ENCODE measurements at regions not wholly inside any gene's neighbourhood (a gene's known extent, or its start where the extent isn't known, plus 50 kb on each side); places are given as distances from the start of the nearest gene placed in this dataset.

- intact Hi-C loops (cut with DNase I) = no loop called here
- ATAC-seq (ENCODE audit: poor library complexity) = no peak
- no peak for DNase-seq
Observed at GRCh38 chr4:20348411-20348810, 96.7 kb downstream of the SLIT2 start.

GRCh38 chr4:20351360-20352162, 99.9 kb downstream of the SLIT2 start:
- intact Hi-C loops (cut with DNase I) = no loop called here
- DNase-seq (no peak), ATAC-seq (ENCODE audit: poor library complexity) (no peak)

GRCh38 chr4:20352163-20352431, 100.4 kb downstream of the SLIT2 start:
- no peak for DNase-seq
- ATAC-seq (ENCODE audit: poor library complexity) = no peak
- intact Hi-C loops (cut with DNase I) = no loop called here

GRCh38 chr4:20353646-20354045, 101.9 kb downstream of the SLIT2 start:
- DNase-seq = no peak
- intact Hi-C loops (cut with DNase I) = no loop called here
- ATAC-seq (ENCODE audit: poor library complexity) = no peak

- intact Hi-C loops (cut with DNase I) = no loop called here
- DNase-seq = no peak
Observed at GRCh38 chr4:20354120-20354519, 102.4 kb downstream of the SLIT2 start.

GRCh38 chr4:20356565-20356964, 104.9 kb downstream of the SLIT2 start:
- no peak for DNase-seq

More at GRCh38 chr4:20354120-20354519, 102.4 kb downstream of the SLIT2 start:
- no peak for ATAC-seq (ENCODE audit: poor library complexity)

GRCh38 chr4:20358110-20358509, 106.4 kb downstream of the SLIT2 start:
- DNase-seq = no peak
- intact Hi-C loops (cut with DNase I) = no loop called here
- ATAC-seq (ENCODE audit: poor library complexity) = no peak

More at GRCh38 chr4:20356565-20356964, 104.9 kb downstream of the SLIT2 start:
- intact Hi-C loops (cut with DNase I) = no loop called here
- no peak for ATAC-seq (ENCODE audit: poor library complexity)

- DNase-seq = no peak
- no peak for ATAC-seq (ENCODE audit: poor library complexity)
- intact Hi-C loops (cut with DNase I) = no loop called here
Observed at GRCh38 chr4:20359692-20360091, 108.0 kb downstream of the SLIT2 start.

GRCh38 chr4:20362148-20362547, 110.4 kb downstream of the SLIT2 start:
- intact Hi-C loops (cut with DNase I) = no loop called here
- ATAC-seq (ENCODE audit: poor library complexity) = no peak
- DNase-seq = no peak

GRCh38 chr4:20364969-20365368, 113.3 kb downstream of the SLIT2 start:
- ATAC-seq (ENCODE audit: poor library complexity) = no peak
- DNase-seq = no peak
- intact Hi-C loops (cut with DNase I) = no loop called here

GRCh38 chr4:20367446-20367845, 115.7 kb downstream of the SLIT2 start:
- no peak for DNase-seq
- intact Hi-C loops (cut with DNase I) = no loop called here
- ATAC-seq (ENCODE audit: poor library complexity) = no peak

- ATAC-seq (ENCODE audit: poor library complexity) (no peak), DNase-seq (no peak)
- intact Hi-C loops (cut with DNase I) = no loop called here
Observed at GRCh38 chr4:20368926-20369325, 117.2 kb downstream of the SLIT2 start.

- DNase-seq (no peak), ATAC-seq (ENCODE audit: poor library complexity) (no peak)
- intact Hi-C loops (cut with DNase I) = no loop called here
Observed at GRCh38 chr4:20370274-20370673, 118.6 kb downstream of the SLIT2 start.

GRCh38 chr4:20376070-20376469, 124.4 kb downstream of the SLIT2 start:
- intact Hi-C loops (cut with DNase I) = no loop called here
- DNase-seq = no peak
- ATAC-seq (ENCODE audit: poor library complexity) = no peak

- DNase-seq (no peak), ATAC-seq (ENCODE audit: poor library complexity) (no peak)
- intact Hi-C loops (cut with DNase I) = no loop called here
Observed at GRCh38 chr4:20378181-20378580, 126.5 kb downstream of the SLIT2 start.

- ATAC-seq (ENCODE audit: poor library complexity) = no peak
- intact Hi-C loops (cut with DNase I) = no loop called here
- DNase-seq = no peak
Observed at GRCh38 chr4:20381005-20381404, 129.3 kb downstream of the SLIT2 start.

- intact Hi-C loops (cut with DNase I) = no loop called here
- DNase-seq (no peak), ATAC-seq (ENCODE audit: poor library complexity) (no peak)
Observed at GRCh38 chr4:20383283-20383682, 131.6 kb downstream of the SLIT2 start.

GRCh38 chr4:20383969-20384368, 132.3 kb downstream of the SLIT2 start:
- DNase-seq (no peak), ATAC-seq (ENCODE audit: poor library complexity) (no peak)
- intact Hi-C loops (cut with DNase I) = no loop called here

- ATAC-seq (ENCODE audit: poor library complexity) (no peak), DNase-seq (no peak)
- intact Hi-C loops (cut with DNase I) = no loop called here
Observed at GRCh38 chr4:20384456-20384855, 132.8 kb downstream of the SLIT2 start.

GRCh38 chr4:20386001-20386740, 134.5 kb downstream of the SLIT2 start:
- ATAC-seq (ENCODE audit: poor library complexity) (no peak), DNase-seq (no peak)
- intact Hi-C loops (cut with DNase I) = no loop called here
